ENCODE measurements at regions not wholly inside any gene's neighbourhood (a gene's known extent, or its start where the extent isn't known, plus 50 kb on each side); places are given as distances from the start of the nearest gene placed in this dataset.

GRCh38 chr11:87473174-87473573, 435.4 kb downstream of the TMEM135 start:
- Histone ChIP-seq H4K20me1 (ENCODE audit: insufficient read depth) (no peaks in the 10 kb centered on the region), H3K9me3 (ENCODE audit: low read length) (no peaks in the 10 kb centered on the region), H3K4me2 (ENCODE audit: low read length) (no peak overlapping the region), H3K27ac (ENCODE audit: low read length) (no peak overlapping the region), H3K27me3 (ENCODE audit: insufficient read depth, low read depth, low read length) (no peaks in the 10 kb centered on the region), H3K9ac (ENCODE audit: low read length) (no peak overlapping the region), H3K4me3 (ENCODE audit: low read length) (no peak overlapping the region), H3K9me2 (ENCODE audit: insufficient read depth, low read length) (no peaks in the 10 kb centered on the region), H2AFZ (ENCODE audit: low read depth, low read length) (no peak overlapping the region), H3K79me2 (replicated peaks; ENCODE audit: insufficient read depth, low read length) (no peaks in the 10 kb centered on the region), H3F3A (ENCODE audit: insufficient read depth, low read length, poor library complexity, severe bottlenecking) (no peaks in the 10 kb centered on the region), H3K36me3 (ENCODE audit: insufficient read depth, low read length) (no peaks in the 10 kb centered on the region)
- TF ChIP-seq RAD21 (conservative IDR thresholded peaks at IDR 0.05) (no peak), REST (IDR thresholded peaks at IDR 0.05; ENCODE audit: borderline replicate concordance) (no peak), MXI1 (conservative IDR thresholded peaks at IDR 0.05; ENCODE audit: poor library complexity, severe bottlenecking) (no peak), POLR2AphosphoS5 (IDR thresholded peaks at IDR 0.05) (no peak), CTCF (IDR thresholded peaks at IDR 0.05; ENCODE audit: poor library complexity, severe bottlenecking) (no peak), EP300 (conservative IDR thresholded peaks at IDR 0.05; ENCODE audit: poor library complexity, severe bottlenecking) (no peak), SMC3 (conservative IDR thresholded peaks at IDR 0.05; ENCODE audit: poor library complexity) (no peak)

- Histone ChIP-seq H3K79me2 (replicated peaks; ENCODE audit: insufficient read depth, low read length) (no peaks in the 10 kb centered on the region), H3K9me2 (ENCODE audit: insufficient read depth, low read length) (no peaks in the 10 kb centered on the region), H3K9me3 (ENCODE audit: low read length) (no peaks in the 10 kb centered on the region), H3K27ac (ENCODE audit: low read length) (peak overlapping the region; percentile 66), H2AFZ (ENCODE audit: low read depth, low read length) (no peak overlapping the region), H3K9ac (ENCODE audit: low read length) (no peak overlapping the region), H3K4me2 (ENCODE audit: low read length) (no peak overlapping the region), H3K4me3 (ENCODE audit: low read length) (no peak overlapping the region), H3F3A (ENCODE audit: insufficient read depth, low read length, poor library complexity, severe bottlenecking) (peaks cover 3% of the 10 kb centered on the region), H4K20me1 (ENCODE audit: insufficient read depth) (no peaks in the 10 kb centered on the region), H3K27me3 (ENCODE audit: insufficient read depth, low read depth, low read length) (no peaks in the 10 kb centered on the region), H3K36me3 (ENCODE audit: insufficient read depth, low read length) (no peaks in the 10 kb centered on the region)
- TF ChIP-seq TAF1 (IDR thresholded peaks at IDR 0.05; ENCODE audit: low read depth) = no peak
- TF ChIP-seq SMC3 (conservative IDR thresholded peaks at IDR 0.05; ENCODE audit: poor library complexity) = no peak
- no peak for TF ChIP-seq EZH2 (IDR thresholded peaks at IDR 0.05; ENCODE audit: borderline replicate concordance, insufficient read depth, low read length, poor library complexity, severe bottlenecking)
- TF ChIP-seq REST (IDR thresholded peaks at IDR 0.05; ENCODE audit: borderline replicate concordance) = no peak
- TF ChIP-seq MXI1 (conservative IDR thresholded peaks at IDR 0.05; ENCODE audit: poor library complexity, severe bottlenecking) = no peak
Measured at GRCh38 chr11:87466223-87466622, 428.5 kb downstream of the TMEM135 start.

All from neural cell (in vitro differentiated cells).